Activated CD4-positive, alpha-beta T cell treated with anti-CD3 and anti-CD28 coated beads, Interleukin-2, amount 10 ng/mL, durations not matched to agents 7 days and 5 days (primary cell): ENCODE measurements at regions not wholly inside any gene's neighbourhood (a gene's known extent, or its start where the extent isn't known, plus 50 kb on each side); places are given as distances from the start of the nearest gene placed in this dataset.
"Not testable (repeated sequence)": the region's sequence is repeated elsewhere in the genome, so short reads cannot be mapped to it uniquely, and the experiment has no call there.

Experiments used
- CTCF ChIA-PET: fragments of 350-600 bp; sonication (Branson Sonifier 250); formaldehyde crosslinking; loops from one replicate; lab custom pipeline; 2021; ENCODE audit warnings: antibody characterized with exemption; lab: Charles Lee
- POLR2A ChIA-PET: fragments of 350-600 bp; sonication (Branson Sonifier 250); formaldehyde crosslinking; loops from one replicate; lab custom pipeline; 2021; ENCODE audit warnings: antibody characterized with exemption; lab: Charles Lee
- DNase-seq: peaks from one replicate; pipeline ENCODE4 v3.0.0-alpha.2; 2020
- H3K27ac Mint-ChIP-seq: one replicate; pipeline ENCODE4 v1.8.0; 2021; ENCODE audit warnings: mild to moderate bottlenecking, moderate library complexity, mixed read lengths
- H3K27me3 Mint-ChIP-seq: one replicate; pipeline ENCODE4 v1.8.0; 2021; ENCODE audit warnings: mixed read lengths
- H3K36me3 Mint-ChIP-seq: one replicate; pipeline ENCODE4 v1.8.0; 2021; ENCODE audit warnings: low read depth, mixed read lengths
- H3K4me1 Mint-ChIP-seq: one replicate; pipeline ENCODE4 v1.8.0; 2021; ENCODE audit warnings: mixed read lengths
- H3K4me3 Mint-ChIP-seq: one replicate; pipeline ENCODE4 v1.8.0; 2021; ENCODE audit warnings: mild to moderate bottlenecking, moderate library complexity, mixed read lengths
- H3K9me3 Mint-ChIP-seq: one replicate; pipeline ENCODE4 v1.8.0; 2021; ENCODE audit warnings: mixed read lengths

GRCh38 chr4:131883181-131883580 lies 1265.9 kb upstream of the PCDH10 start:
- H3K9me3 Mint-ChIP-seq, H3K27me3 Mint-ChIP-seq, H3K4me1 Mint-ChIP-seq, DNase-seq, POLR2A ChIA-PET, H3K4me3 Mint-ChIP-seq, CTCF ChIA-PET, H3K27ac Mint-ChIP-seq, H3K36me3 Mint-ChIP-seq: not testable (repeated sequence)

GRCh38 chr4:131925662-131926061 lies 1223.4 kb upstream of the PCDH10 start:
- H3K4me1 Mint-ChIP-seq, H3K27ac Mint-ChIP-seq, H3K9me3 Mint-ChIP-seq, H3K4me3 Mint-ChIP-seq, CTCF ChIA-PET, POLR2A ChIA-PET, H3K27me3 Mint-ChIP-seq, DNase-seq, H3K36me3 Mint-ChIP-seq: not testable (repeated sequence)

GRCh38 chr4:131967646-131968045 lies 1181.4 kb upstream of the PCDH10 start:
- H3K36me3 Mint-ChIP-seq, H3K27ac Mint-ChIP-seq, H3K27me3 Mint-ChIP-seq, POLR2A ChIA-PET, H3K9me3 Mint-ChIP-seq, DNase-seq, CTCF ChIA-PET, H3K4me3 Mint-ChIP-seq, H3K4me1 Mint-ChIP-seq: not testable (repeated sequence)

GRCh38 chr4:131974730-131975129 lies 1174.4 kb upstream of the PCDH10 start:
- Mint-ChIP-seq H3K27me3 (no peaks in the 10 kb centered on the region), H3K27ac (no peak overlapping the region), H3K4me3 (peak overlapping the region; percentile 74), H3K9me3 (peaks cover 6% of the 10 kb centered on the region), H3K36me3 (no peaks in the 10 kb centered on the region), H3K4me1 (peaks cover 3% of the 10 kb centered on the region)
- DNase-seq = no peak
- ChIA-PET POLR2A (no interaction called here), CTCF (no interaction called here)

GRCh38 chr4:131975276-131976132 lies 1173.6 kb upstream of the PCDH10 start:
- H3K4me1 Mint-ChIP-seq, H3K27me3 Mint-ChIP-seq, H3K36me3 Mint-ChIP-seq, DNase-seq, POLR2A ChIA-PET, H3K9me3 Mint-ChIP-seq, CTCF ChIA-PET: not testable (repeated sequence)
- peak overlapping the region; percentile 74 for H3K4me3 Mint-ChIP-seq
- peak overlapping the region; percentile 77 for H3K27ac Mint-ChIP-seq

GRCh38 chr4:131976133-131977002 lies 1172.7 kb upstream of the PCDH10 start:
- H3K27me3 Mint-ChIP-seq, DNase-seq, H3K4me1 Mint-ChIP-seq, H3K27ac Mint-ChIP-seq, H3K9me3 Mint-ChIP-seq, POLR2A ChIA-PET, H3K36me3 Mint-ChIP-seq, CTCF ChIA-PET: not testable (repeated sequence)
- H3K4me3 Mint-ChIP-seq = peak overlapping the region; percentile 74

- ChIA-PET CTCF (no interaction called here), POLR2A (no interaction called here)
- Mint-ChIP-seq H3K36me3 (no peaks in the 10 kb centered on the region), H3K27me3 (no peaks in the 10 kb centered on the region), H3K27ac (no peak overlapping the region), H3K4me1 (peaks cover 3% of the 10 kb centered on the region), H3K4me3 (no peak overlapping the region), H3K9me3 (peaks cover 6% of the 10 kb centered on the region)
- DNase-seq = no peak
Measured at GRCh38 chr4:131978120-131978519, 1171.0 kb upstream of the PCDH10 start.

- ChIA-PET CTCF (no interaction called here), POLR2A (no interaction called here)
- Mint-ChIP-seq H3K27me3 (no peaks in the 10 kb centered on the region), H3K9me3 (peaks cover 2% of the 10 kb centered on the region), H3K4me1 (no peaks in the 10 kb centered on the region), H3K27ac (no peak overlapping the region), H3K4me3 (no peak overlapping the region), H3K36me3 (no peaks in the 10 kb centered on the region)
- no peak for DNase-seq
Measured at GRCh38 chr4:131989576-131989975, 1159.5 kb upstream of the PCDH10 start.

- H3K27ac Mint-ChIP-seq = no peak overlapping the region
- CTCF ChIA-PET = no interaction called here
- no peaks in the 10 kb centered on the region for H3K9me3 Mint-ChIP-seq
- no peaks in the 10 kb centered on the region for H3K4me1 Mint-ChIP-seq
- no peaks in the 10 kb centered on the region for H3K36me3 Mint-ChIP-seq
- H3K4me3 Mint-ChIP-seq = no peak overlapping the region
- no peak for DNase-seq
- no peaks in the 10 kb centered on the region for H3K27me3 Mint-ChIP-seq
- POLR2A ChIA-PET = no interaction called here
Measured at GRCh38 chr4:132001542-132001941, 1147.6 kb upstream of the PCDH10 start.

GRCh38 chr4:132003593-132003992 lies 1145.5 kb upstream of the PCDH10 start:
- DNase-seq = no peak
- Mint-ChIP-seq H3K4me1 (no peaks in the 10 kb centered on the region), H3K9me3 (no peaks in the 10 kb centered on the region), H3K4me3 (no peak overlapping the region), H3K27me3 (no peaks in the 10 kb centered on the region), H3K36me3 (no peaks in the 10 kb centered on the region), H3K27ac (no peak overlapping the region)
- POLR2A ChIA-PET = no interaction called here
- CTCF ChIA-PET = no interaction called here

- Mint-ChIP-seq H3K36me3 (no peaks in the 10 kb centered on the region), H3K27ac (no peak overlapping the region), H3K4me1 (no peaks in the 10 kb centered on the region), H3K27me3 (no peaks in the 10 kb centered on the region), H3K9me3 (no peaks in the 10 kb centered on the region), H3K4me3 (no peak overlapping the region)
- CTCF ChIA-PET = no interaction called here
- DNase-seq = no peak
- POLR2A ChIA-PET = no interaction called here
Measured at GRCh38 chr4:132015321-132015720, 1133.8 kb upstream of the PCDH10 start.

- Mint-ChIP-seq H3K27me3 (no peaks in the 10 kb centered on the region), H3K27ac (no peak overlapping the region), H3K9me3 (no peaks in the 10 kb centered on the region), H3K4me3 (no peak overlapping the region), H3K4me1 (no peaks in the 10 kb centered on the region), H3K36me3 (no peaks in the 10 kb centered on the region)
- ChIA-PET CTCF (no interaction called here), POLR2A (no interaction called here)
- no peak for DNase-seq
Measured at GRCh38 chr4:132016703-132017350, 1132.3 kb upstream of the PCDH10 start.

GRCh38 chr4:132026166-132026565 lies 1122.9 kb upstream of the PCDH10 start:
- POLR2A ChIA-PET = no interaction called here
- H3K27me3 Mint-ChIP-seq = no peaks in the 10 kb centered on the region
- no peak overlapping the region for H3K4me3 Mint-ChIP-seq
- no peak for DNase-seq
- H3K36me3 Mint-ChIP-seq = no peaks in the 10 kb centered on the region
- CTCF ChIA-PET = no interaction called here
- no peaks in the 10 kb centered on the region for H3K4me1 Mint-ChIP-seq
- H3K9me3 Mint-ChIP-seq = no peaks in the 10 kb centered on the region
- H3K27ac Mint-ChIP-seq = no peak overlapping the region
